COLO668 (cell line): ENCODE measurements at regions not wholly inside any gene's neighbourhood (a gene's known extent, or its start where the extent isn't known, plus 50 kb on each side); places are given as distances from the start of the nearest gene placed in this dataset.
"Not testable (repeated sequence)": the region's sequence is repeated elsewhere in the genome, so short reads cannot be mapped to it uniquely, and the experiment has no call there.

ENCODE experiments used
- DNase-seq: peaks from one replicate; lab custom pipeline; 2025; ENCODE audit not compliant: unreplicated experiment; lab: John Stamatoyannopoulos, UW

GRCh38 chr10:131363416-131363815 lies 51.9 kb upstream of the TCERG1L start:
- DNase-seq: no peak

- DNase-seq: no peak
Measured at GRCh38 chr10:131371571-131371970, 60.0 kb upstream of the TCERG1L start.

GRCh38 chr10:131381576-131381975 lies 70.1 kb upstream of the TCERG1L start:
- DNase-seq: no peak

DNA sequence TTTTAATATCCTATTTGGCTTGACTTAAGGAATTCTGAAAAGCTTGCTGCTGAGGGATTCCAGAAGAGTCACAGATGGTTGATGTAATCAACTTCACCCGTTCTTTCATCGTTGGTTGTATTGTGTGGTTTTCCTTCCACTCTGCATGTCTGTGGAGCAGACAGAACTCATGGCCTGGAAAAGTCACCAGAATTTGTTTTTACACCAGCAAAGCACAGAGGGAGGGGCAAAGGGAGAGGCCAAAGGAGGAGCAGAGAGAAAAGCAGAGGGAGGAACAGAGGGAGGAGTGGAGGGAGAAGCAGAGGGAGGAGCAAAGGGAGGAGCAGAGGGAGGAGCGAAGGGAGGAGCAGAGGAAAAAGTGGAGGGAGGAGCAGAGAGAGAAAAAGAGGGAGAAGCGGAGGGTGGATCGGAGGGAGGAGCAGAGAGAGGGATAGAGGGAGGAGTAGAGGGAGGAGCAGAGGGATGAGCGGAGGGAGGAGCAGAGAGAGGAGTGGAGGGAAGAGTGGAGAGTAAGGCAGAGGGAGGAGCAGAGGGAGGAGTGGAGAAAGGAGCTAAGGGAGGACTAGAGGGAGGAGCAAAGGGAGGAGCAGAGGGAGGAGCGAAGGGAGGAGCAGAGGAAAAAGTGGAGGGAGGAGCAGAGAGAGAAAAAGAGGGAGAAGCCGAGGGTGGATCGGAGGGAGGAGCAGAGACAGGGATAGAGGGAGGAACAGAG lies 73.8 kb upstream of the TCERG1L start:
- not testable (repeated sequence) for DNase-seq

- no peak for DNase-seq
Measured at GRCh38 chr10:131387018-131387529, 75.6 kb upstream of the TCERG1L start.

GRCh38 chr10:131391936-131392335 lies 80.4 kb upstream of the TCERG1L start:
- DNase-seq: no peak

DNA sequence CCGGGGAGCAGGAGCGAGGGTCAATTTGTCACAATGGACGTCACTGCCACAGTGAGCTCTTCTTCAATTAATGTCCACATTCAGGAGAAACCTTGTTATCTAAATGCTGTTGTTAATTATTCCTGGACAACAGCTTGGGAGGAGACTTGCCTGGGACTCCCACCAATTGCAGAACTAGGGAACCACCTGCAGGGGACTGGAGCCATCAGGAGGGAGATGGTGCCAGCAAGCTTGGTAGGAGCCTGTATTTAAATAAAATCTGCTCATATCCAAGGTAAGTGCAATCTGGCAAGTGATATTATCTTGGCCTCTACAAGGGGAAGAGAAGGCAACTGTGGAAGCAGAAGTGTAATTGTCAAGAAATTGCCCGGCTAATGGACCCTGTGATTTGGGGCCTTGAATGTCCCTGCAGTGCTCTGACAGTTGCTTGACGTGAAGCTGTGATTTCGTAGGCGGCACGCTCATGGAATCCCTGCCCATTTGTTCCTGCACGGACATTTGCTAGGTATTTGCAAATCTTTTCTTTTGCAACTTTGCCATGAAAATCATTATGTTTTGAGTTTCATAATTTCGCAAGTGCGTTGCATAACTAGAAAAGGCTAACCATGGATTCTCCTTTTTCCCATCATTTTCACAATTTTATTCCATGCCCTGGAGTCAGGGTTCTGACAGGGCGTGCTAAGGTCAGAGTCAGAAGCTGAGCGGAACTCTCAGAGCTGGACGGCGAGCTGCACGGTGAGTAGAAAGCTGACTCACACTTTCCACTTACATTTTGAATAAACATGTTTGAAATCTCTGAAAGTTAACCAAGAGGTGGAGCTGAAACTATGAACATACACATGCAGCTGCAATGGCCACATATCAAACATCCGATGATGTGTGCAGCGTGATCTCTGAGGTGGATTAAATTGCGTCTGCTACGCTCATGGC lies 84.9 kb upstream of the TCERG1L start:
- DNase-seq: no peak

DNA sequence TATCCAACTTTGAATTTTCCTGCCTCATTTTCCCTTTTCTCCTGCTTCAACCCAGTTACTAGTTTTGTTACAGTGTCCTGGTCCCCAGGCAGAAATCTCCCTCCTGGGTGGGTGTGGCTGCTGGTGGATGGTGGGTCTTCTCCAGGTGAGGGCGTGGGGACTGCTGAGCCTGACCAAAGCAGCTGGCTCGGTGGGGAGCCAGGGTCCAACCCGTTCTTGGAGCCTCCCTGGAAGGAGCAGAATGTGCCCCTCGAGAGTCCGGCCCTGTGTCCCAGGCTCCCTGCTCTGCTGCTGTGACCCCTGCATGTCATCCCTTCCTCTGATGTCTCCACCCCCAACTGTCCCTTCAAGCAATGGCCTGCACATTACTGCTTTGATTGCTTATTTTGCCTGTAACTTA lies 86.6 kb upstream of the TCERG1L start:
- DNase-seq: no peak

GRCh38 chr10:131399981-131400380 lies 88.5 kb upstream of the TCERG1L start:
- no peak for DNase-seq

GRCh38 chr10:131400513-131400912 lies 89.0 kb upstream of the TCERG1L start:
- no peak for DNase-seq

DNA sequence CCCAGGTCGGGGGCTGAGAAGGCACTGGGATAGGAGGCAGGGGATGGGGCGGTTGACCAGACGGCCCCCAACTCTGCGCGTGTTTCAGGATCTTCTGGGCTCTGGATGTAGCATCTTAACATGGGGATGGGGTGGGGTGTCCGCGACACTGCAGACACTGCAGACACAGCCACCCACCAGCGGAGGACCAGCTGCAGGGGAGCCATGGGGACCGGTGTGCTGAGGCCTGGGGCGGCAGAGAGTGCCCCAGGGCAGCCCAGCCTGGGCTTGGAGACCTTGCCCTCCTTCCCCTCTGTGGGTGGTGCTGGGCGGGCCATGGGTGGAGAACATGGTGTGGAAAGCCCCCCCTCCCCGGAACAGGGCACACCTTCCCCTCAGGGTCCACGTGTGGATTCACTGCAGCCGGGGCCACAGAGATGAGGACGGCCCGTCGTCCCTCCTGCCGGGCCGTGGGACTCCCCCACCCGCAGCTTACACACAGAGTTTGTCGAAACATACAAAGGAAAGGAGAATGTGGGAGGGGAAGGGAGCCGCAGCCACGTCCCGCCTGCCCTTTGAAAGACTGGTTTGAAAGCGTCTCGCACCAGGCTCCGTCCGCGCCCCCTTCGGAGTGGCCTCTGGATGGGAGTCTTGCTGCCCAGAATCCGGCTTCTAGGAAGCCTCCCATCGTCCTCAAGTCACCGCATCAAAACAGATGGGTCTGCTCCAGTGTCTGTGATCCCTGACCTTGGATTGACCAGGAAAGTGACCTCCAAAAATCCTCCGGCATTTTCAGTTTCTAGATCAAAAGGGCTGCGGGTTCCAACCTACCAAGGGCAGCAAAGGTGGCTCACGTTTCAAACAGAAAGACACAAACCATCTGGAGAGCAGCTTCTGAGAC lies 91.5 kb upstream of the TCERG1L start:
- no peak for DNase-seq

DNA sequence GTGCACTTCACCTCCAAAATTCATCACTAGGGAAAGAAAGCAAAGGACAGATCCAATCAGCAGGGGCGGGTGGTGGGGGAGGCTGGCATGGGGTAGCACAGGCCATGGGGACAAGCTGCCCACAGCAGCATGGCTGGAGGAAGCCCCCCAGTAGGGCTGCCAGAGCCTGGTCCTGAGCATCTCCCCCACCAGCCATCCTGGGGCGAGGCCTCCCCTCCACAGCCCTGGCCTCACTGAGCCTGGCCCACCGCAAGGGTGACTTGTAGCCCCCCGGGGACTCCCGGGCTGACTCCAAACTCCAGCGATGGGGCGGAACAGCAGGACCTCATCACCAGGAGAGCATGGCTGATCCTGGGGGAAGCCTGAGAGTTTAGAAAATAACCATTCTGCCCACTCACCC lies 92.4 kb upstream of the TCERG1L start:
- no peak for DNase-seq

GRCh38 chr10:131404886-131405285 lies 93.4 kb upstream of the TCERG1L start:
- DNase-seq: no peak

- no peak for DNase-seq
Measured at GRCh38 chr10:131406676-131407392, 95.3 kb upstream of the TCERG1L start.

DNA sequence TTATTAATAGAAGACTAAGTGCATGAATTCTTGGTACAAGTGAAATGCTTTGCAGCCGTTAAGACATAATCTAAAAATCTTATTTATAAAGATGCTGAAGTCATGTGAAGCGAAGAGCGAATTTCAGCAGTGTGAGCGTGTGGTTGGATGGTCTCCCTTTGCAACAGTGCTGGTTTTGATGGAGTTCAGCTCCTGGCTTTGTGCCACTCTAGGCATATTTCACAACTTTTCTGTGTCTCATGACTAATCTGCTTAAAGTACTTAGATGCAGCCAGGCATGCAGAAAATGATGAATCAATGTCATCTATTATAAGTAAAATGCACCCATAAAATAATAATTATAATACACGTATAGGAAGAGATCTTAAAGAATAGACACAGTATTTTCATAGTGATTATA lies 107.2 kb upstream of the TCERG1L start:
- no peak for DNase-seq

GRCh38 chr10:131419797-131420196 lies 108.3 kb upstream of the TCERG1L start:
- no peak for DNase-seq

- DNase-seq: no peak
Measured at GRCh38 chr10:131420867-131421266, 109.3 kb upstream of the TCERG1L start.

GRCh38 chr10:131421381-131421780 lies 109.9 kb upstream of the TCERG1L start:
- no peak for DNase-seq

- DNase-seq: no peak
Measured at GRCh38 chr10:131422731-131423130, 111.2 kb upstream of the TCERG1L start.

GRCh38 chr10:131424053-131424452 lies 112.5 kb upstream of the TCERG1L start:
- no peak for DNase-seq
